ENCODE measurements at regions not wholly inside any gene's neighbourhood (a gene's known extent, or its start where the extent isn't known, plus 50 kb on each side); places are given as distances from the start of the nearest gene placed in this dataset.

DNA sequence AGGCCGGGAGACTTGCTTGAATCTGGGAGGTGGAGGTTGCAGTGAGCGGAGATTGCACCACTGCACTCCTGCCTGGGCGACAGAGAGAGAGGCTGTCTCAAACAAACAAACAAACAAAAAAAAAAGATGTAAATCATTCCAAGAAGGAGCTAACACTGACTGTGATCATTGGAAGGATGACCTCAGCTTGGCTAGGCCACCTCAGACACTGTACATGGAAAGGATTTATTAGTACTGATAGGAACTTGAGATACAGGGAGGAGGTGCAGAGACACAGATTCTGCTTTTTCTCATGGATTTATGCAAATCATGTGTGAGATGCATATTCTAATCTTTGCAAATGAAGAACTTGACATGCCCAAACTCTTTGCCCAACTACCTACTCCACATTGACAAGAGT, 293.6 kb downstream of the HIVEP2 start:
- no CpG with 5 or more reads among the region's 3 CpGs for WGBS (ENCODE audit: insufficient coverage)
- intact Hi-C loops (cut with micrococcal nuclease): no loop called here
- Histone ChIP-seq H3K27ac (ENCODE audit: low read depth in 1 of 2, low read length in 2 of 2) (no peak overlapping the region), H3K36me3 (replicated peaks in 1 of 2; ENCODE audit: control insufficient read depth in 1 of 2, insufficient read depth in 2 of 2, low read length in 2 of 2) (no peaks in the 10 kb centered on the region), H3K9ac (ENCODE audit: insufficient read depth, low read length, poor library complexity, severe bottlenecking) (no peak overlapping the region), H3K9me3 (replicated peaks in 1 of 2; ENCODE audit: control insufficient read depth in 1 of 2, insufficient read depth in 1 of 2, low read length in 2 of 2) (no peaks in the 10 kb centered on the region), H3K4me3 (replicated peaks in 1 of 3; ENCODE audit: low read depth in 2 of 3, low read length in 3 of 3) (no peak overlapping the region), H3K27me3 (ENCODE audit: control insufficient read depth in 2 of 2, insufficient read depth in 2 of 2, low read length in 2 of 2) (no peaks in the 10 kb centered on the region), H2AFZ (ENCODE audit: insufficient read depth, low read depth, low read length, poor library complexity, severe bottlenecking) (no peak overlapping the region), H3K79me2 (ENCODE audit: insufficient read depth, low read length) (no peaks in the 10 kb centered on the region), H3K4me2 (replicated peaks; ENCODE audit: extremely low read depth, low read length, poor library complexity, severe bottlenecking) (no peak overlapping the region), H3K4me1 (ENCODE audit: control insufficient read depth in 1 of 2, insufficient read depth in 2 of 2, low read length in 2 of 2) (no peaks in the 10 kb centered on the region), H4K20me1 (ENCODE audit: insufficient read depth, low read length) (no peaks in the 10 kb centered on the region)
- Mint-ChIP-seq H3K4me1 (no peaks in the 10 kb centered on the region), H3K27me3 (ENCODE audit: low read depth in 3 of 3) (peaks cover 2 to 3% (median 3%) of the 10 kb centered on the region in 3 donors), H3K27ac (peak overlapping the region in 1 of 7 donors; percentile 8), H3K36me3 (no peaks in the 10 kb centered on the region), H3K9me3 (no peaks in the 10 kb centered on the region), H3K4me3 (no peak overlapping the region)
- DNase-seq: no peak
- TF ChIP-seq, protein P1, sequence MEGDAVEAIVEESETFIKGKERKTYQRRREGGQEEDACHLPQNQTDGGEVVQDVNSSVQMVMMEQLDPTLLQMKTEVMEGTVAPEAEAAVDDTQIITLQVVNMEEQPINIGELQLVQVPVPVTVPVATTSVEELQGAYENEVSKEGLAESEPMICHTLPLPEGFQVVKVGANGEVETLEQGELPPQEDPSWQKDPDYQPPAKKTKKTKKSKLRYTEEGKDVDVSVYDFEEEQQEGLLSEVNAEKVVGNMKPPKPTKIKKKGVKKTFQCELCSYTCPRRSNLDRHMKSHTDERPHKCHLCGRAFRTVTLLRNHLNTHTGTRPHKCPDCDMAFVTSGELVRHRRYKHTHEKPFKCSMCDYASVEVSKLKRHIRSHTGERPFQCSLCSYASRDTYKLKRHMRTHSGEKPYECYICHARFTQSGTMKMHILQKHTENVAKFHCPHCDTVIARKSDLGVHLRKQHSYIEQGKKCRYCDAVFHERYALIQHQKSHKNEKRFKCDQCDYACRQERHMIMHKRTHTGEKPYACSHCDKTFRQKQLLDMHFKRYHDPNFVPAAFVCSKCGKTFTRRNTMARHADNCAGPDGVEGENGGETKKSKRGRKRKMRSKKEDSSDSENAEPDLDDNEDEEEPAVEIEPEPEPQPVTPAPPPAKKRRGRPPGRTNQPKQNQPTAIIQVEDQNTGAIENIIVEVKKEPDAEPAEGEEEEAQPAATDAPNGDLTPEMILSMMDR (IDR thresholded peaks at IDR 0.05): no peak

DNA sequence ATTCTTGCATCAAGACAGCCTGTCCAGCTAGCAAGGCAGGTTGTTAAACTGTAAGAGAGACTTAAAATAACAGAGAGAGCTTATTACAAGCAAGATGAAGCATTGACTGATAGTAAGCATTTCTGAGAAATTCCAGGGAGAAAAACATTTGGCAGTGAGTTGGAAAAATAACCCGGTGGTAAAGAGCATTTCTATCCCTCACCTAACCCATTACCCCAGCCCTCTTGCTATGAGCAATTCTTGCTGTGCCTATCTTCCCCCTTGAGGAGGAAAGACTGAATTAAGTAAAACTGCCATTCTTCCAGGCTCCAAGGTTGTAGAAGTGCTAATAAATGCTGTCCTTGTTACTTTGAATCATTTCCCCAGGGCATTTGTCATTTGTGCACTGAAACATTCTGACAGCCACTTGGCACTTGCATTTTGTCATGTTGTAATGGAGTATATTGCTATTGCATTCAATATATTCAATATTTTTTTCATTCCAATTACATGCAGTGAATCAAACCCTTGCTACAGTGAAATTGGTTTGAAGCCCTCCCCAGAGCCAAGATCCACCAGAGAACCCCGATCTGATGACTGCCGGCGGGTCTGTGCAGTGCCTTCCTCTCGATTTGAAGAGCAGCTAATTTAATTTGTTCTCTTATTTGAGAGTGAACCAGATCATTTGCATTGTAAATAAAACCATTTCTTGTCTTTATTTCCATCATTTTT, 291.1 kb downstream of the HIVEP2 start:
- H3K9ac ChIP-seq (ENCODE audit: insufficient read depth, low read length, poor library complexity, severe bottlenecking): no peak overlapping the region
- Mint-ChIP-seq H3K4me3 (no peak overlapping the region), H3K4me1 (no peaks in the 10 kb centered on the region), H3K9me3 (no peaks in the 10 kb centered on the region), H3K36me3 (no peaks in the 10 kb centered on the region), H3K27me3 (ENCODE audit: low read depth in 3 of 3) (peaks cover 0 to 3% (median 1%) of the 10 kb centered on the region in 3 donors), H3K27ac (no peak overlapping the region)
- TF ChIP-seq, protein P1 (IDR thresholded peaks at IDR 0.05): no peak
- no peak overlapping the region for H3K4me3 ChIP-seq (replicated peaks in 1 of 3; ENCODE audit: low read depth in 2 of 3, low read length in 3 of 3)
- no peak overlapping the region for H3K27ac ChIP-seq (ENCODE audit: low read depth in 1 of 2, low read length in 2 of 2)
- H3K4me2 ChIP-seq (replicated peaks; ENCODE audit: extremely low read depth, low read length, poor library complexity, severe bottlenecking): no peak overlapping the region
- intact Hi-C loops (cut with micrococcal nuclease): no loop called here
- no peaks in the 10 kb centered on the region for H3K27me3 ChIP-seq (ENCODE audit: control insufficient read depth in 2 of 2, insufficient read depth in 2 of 2, low read length in 2 of 2)
- no peak overlapping the region for H2AFZ ChIP-seq (ENCODE audit: insufficient read depth, low read depth, low read length, poor library complexity, severe bottlenecking)
- no peaks in the 10 kb centered on the region for H3K36me3 ChIP-seq (replicated peaks in 1 of 2; ENCODE audit: control insufficient read depth in 1 of 2, insufficient read depth in 2 of 2, low read length in 2 of 2)
- WGBS (ENCODE audit: insufficient coverage): no CpG with 5 or more reads among the region's 5 CpGs
- no peaks in the 10 kb centered on the region for H3K9me3 ChIP-seq (replicated peaks in 1 of 2; ENCODE audit: control insufficient read depth in 1 of 2, insufficient read depth in 1 of 2, low read length in 2 of 2)
- no peak for DNase-seq
- H3K4me1 ChIP-seq (ENCODE audit: control insufficient read depth in 1 of 2, insufficient read depth in 2 of 2, low read length in 2 of 2): no peaks in the 10 kb centered on the region
- H4K20me1 ChIP-seq (ENCODE audit: insufficient read depth, low read length): no peaks in the 10 kb centered on the region
- no peaks in the 10 kb centered on the region for H3K79me2 ChIP-seq (ENCODE audit: insufficient read depth, low read length)

Measured in CD14-positive monocyte (primary cell).